ENCODE measurements at regions not wholly inside any gene's neighbourhood (a gene's known extent, or its start where the extent isn't known, plus 50 kb on each side); places are given as distances from the start of the nearest gene placed in this dataset.

DNA sequence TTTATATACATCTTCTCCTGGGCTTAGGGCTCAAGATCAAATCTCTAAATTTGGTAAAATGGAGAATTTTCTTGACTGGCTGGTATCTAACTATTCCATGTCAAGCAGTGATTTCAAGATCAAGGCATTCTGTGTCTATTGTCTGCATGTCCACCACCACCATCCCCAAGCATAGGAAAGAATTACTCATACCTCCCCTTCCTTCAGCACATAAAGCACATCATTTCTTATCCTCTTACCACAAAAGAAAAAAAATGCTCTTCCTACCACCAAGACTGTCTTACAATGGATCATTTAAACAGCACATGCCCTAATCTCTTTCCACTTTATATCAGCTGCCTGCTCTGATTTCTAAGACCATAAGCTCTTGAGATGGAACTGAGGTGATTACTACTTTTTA lies 470.5 kb upstream of the THBS1 start:
- DNase-seq, result no peak
- in situ Hi-C loops (cut with MboI; ENCODE audit: low sequenced_read_pairs in 4 of 4), result no loop called here
- Histone ChIP-seq H3K27ac (no peak overlapping the region), H3K9me3 (no peaks in the 10 kb centered on the region), H3K36me3 (no peaks in the 10 kb centered on the region), H3K4me3 (no peak overlapping the region), H3K4me1 (no peaks in the 10 kb centered on the region), H3K27me3 (no peaks in the 10 kb centered on the region)
- no peak for ATAC-seq
- TF ChIP-seq POLR2A (IDR thresholded peaks at IDR 0.05), result no peak
- TF ChIP-seq, protein P1, sequence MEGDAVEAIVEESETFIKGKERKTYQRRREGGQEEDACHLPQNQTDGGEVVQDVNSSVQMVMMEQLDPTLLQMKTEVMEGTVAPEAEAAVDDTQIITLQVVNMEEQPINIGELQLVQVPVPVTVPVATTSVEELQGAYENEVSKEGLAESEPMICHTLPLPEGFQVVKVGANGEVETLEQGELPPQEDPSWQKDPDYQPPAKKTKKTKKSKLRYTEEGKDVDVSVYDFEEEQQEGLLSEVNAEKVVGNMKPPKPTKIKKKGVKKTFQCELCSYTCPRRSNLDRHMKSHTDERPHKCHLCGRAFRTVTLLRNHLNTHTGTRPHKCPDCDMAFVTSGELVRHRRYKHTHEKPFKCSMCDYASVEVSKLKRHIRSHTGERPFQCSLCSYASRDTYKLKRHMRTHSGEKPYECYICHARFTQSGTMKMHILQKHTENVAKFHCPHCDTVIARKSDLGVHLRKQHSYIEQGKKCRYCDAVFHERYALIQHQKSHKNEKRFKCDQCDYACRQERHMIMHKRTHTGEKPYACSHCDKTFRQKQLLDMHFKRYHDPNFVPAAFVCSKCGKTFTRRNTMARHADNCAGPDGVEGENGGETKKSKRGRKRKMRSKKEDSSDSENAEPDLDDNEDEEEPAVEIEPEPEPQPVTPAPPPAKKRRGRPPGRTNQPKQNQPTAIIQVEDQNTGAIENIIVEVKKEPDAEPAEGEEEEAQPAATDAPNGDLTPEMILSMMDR (IDR thresholded peaks at IDR 0.05 in 4 of 5, conservative IDR thresholded peaks at IDR 0.05 in 1 of 5), result no peak
- intact Hi-C loops (cut with DNase I; ENCODE audit: low total_unique reads), result no loop called here

GRCh38 chr15:39110746-39111145 lies 470.1 kb upstream of the THBS1 start:
- H3K9me3 ChIP-seq, result no peaks in the 10 kb centered on the region
- no peak for ATAC-seq
- H3K27me3 ChIP-seq, result no peaks in the 10 kb centered on the region
- no peaks in the 10 kb centered on the region for H3K36me3 ChIP-seq
- H3K4me1 ChIP-seq, result no peaks in the 10 kb centered on the region
- DNase-seq, result no peak
- in situ Hi-C loops (cut with MboI; ENCODE audit: low sequenced_read_pairs in 4 of 4), result no loop called here
- intact Hi-C loops (cut with DNase I; ENCODE audit: low total_unique reads), result no loop called here
- H3K4me3 ChIP-seq, result no peak overlapping the region
- H3K27ac ChIP-seq, result no peak overlapping the region
- no peak for TF ChIP-seq POLR2A (IDR thresholded peaks at IDR 0.05)
- TF ChIP-seq, protein P1 (IDR thresholded peaks at IDR 0.05 in 4 of 5, conservative IDR thresholded peaks at IDR 0.05 in 1 of 5), result no peak

GRCh38 chr15:39113741-39114140 lies 467.1 kb upstream of the THBS1 start:
- in situ Hi-C loops (cut with MboI; ENCODE audit: low sequenced_read_pairs in 4 of 4), result no loop called here

DNA sequence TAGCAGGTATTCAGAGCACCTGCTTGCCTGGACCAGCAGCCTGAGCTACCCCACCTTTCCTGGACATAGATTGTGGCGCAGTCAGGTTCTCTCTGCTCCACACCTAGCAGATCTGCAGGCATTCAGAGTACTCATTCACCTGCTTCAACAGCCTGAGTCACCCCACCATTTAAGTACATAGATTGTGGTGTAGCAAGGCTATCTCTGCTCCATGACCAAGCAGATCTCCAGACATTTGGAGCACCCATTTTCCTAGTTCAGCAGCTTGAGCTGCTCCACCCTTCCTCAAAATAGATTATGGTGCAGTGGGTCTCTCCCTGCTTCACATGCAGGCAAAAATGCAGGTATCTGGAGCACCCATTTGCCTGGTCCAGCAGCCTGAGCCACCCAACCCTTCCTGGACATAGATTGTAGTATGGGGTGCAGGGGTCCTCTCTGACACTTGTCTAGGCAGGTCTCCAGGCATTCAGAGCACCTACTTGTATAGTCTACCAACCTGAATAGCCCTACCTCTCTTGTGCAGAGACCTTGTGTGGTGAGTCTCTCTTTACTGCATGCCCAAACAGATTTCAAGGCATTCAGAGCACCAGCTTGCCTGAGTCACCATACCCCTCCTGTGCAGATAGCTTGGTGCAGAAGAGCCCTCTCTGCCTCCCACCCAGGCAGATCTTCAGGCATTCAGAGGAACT lies 466.0 kb upstream of the THBS1 start:
- no peaks in the 10 kb centered on the region for H3K9me3 ChIP-seq

More at GRCh38 chr15:39113741-39114140, 467.1 kb upstream of the THBS1 start:
- Histone ChIP-seq H3K27me3 (no peaks in the 10 kb centered on the region), H3K36me3 (no peaks in the 10 kb centered on the region), H3K27ac (no peak overlapping the region), H3K4me3 (no peak overlapping the region), H3K9me3 (no peaks in the 10 kb centered on the region), H3K4me1 (no peaks in the 10 kb centered on the region)
- ATAC-seq, result no peak
- no peak for DNase-seq
- intact Hi-C loops (cut with DNase I; ENCODE audit: low total_unique reads), result no loop called here
- TF ChIP-seq, protein P1 (IDR thresholded peaks at IDR 0.05 in 4 of 5, conservative IDR thresholded peaks at IDR 0.05 in 1 of 5), result no peak
- TF ChIP-seq POLR2A (IDR thresholded peaks at IDR 0.05), result no peak

More for the DNA sequence above, 466.0 kb upstream of the THBS1 start:
- Histone ChIP-seq H3K36me3 (no peaks in the 10 kb centered on the region), H3K27me3 (no peaks in the 10 kb centered on the region), H3K4me3 (no peak overlapping the region), H3K4me1 (no peaks in the 10 kb centered on the region), H3K27ac (no peak overlapping the region)
- no peak for ATAC-seq
- intact Hi-C loops (cut with DNase I; ENCODE audit: low total_unique reads), result no loop called here
- TF ChIP-seq, protein P1 (IDR thresholded peaks at IDR 0.05 in 4 of 5, conservative IDR thresholded peaks at IDR 0.05 in 1 of 5), result no peak
- TF ChIP-seq POLR2A (IDR thresholded peaks at IDR 0.05), result no peak
- in situ Hi-C loops (cut with MboI; ENCODE audit: low sequenced_read_pairs in 4 of 4), result no loop called here
- no peak for DNase-seq
